Upper lobe of right lung (tissue), 1 donor: ENCODE measurements at regions not wholly inside any gene's neighbourhood (a gene's known extent, or its start where the extent isn't known, plus 50 kb on each side); places are given as distances from the start of the nearest gene placed in this dataset.

Source experiments
- ATAC-seq: fragments of 200-7000 bp; cut with Tn5 transposase; one replicate; pipeline ENCODE4 v1.9.1; 2020; ENCODE audit warnings: mild to moderate bottlenecking, moderate library complexity
- DNase-seq: peaks from one replicate; pipeline ENCODE4 v3.0.0-alpha.2; 2020
- H3K27ac ChIP-seq: fragments of 200-600 bp; one replicate; pipeline ENCODE4 v1.8.0; 2022
- H3K27me3 ChIP-seq: fragments of 200-600 bp; one replicate; pipeline ENCODE4 v1.8.0; 2022; ENCODE audit warnings: mild to moderate bottlenecking
- H3K36me3 ChIP-seq: fragments of 200-600 bp; one replicate; pipeline ENCODE4 v1.8.0; 2022
- H3K4me1 ChIP-seq: fragments of 200-600 bp; one replicate; pipeline ENCODE4 v1.8.0; 2022
- H3K4me3 ChIP-seq: fragments of 200-600 bp; one replicate; pipeline ENCODE4 v1.8.0; 2022; ENCODE audit warnings: mild to moderate bottlenecking
- H3K9me3 ChIP-seq: fragments of 200-600 bp; one replicate; pipeline ENCODE4 v1.8.0; 2022
- intact Hi-C: fragments of 100-400 bp; cut with DNase I; formaldehyde crosslinking; loops from one replicate; pipeline ENCODE4 v1.11.0; 2022
- TF ChIP-seq, protein P1 (sequence below): fragments of 200-600 bp; IDR thresholded peaks from one replicate; pipeline ENCODE4 v1.8.0; 2022; ENCODE audit warnings: antibody characterized with exemption
- donor health status: DM: no; HTN: yes; CAD: no; lungs with severe emphysema.

- H3K36me3 ChIP-seq = no peaks in the 10 kb centered on the region
- no peaks in the 10 kb centered on the region for H3K27me3 ChIP-seq
- no peak for ATAC-seq
- no peak overlapping the region for H3K4me3 ChIP-seq
- DNase-seq = no peak
- H3K4me1 ChIP-seq = no peaks in the 10 kb centered on the region
- no peaks in the 10 kb centered on the region for H3K9me3 ChIP-seq
- H3K27ac ChIP-seq = no peak overlapping the region
- intact Hi-C loops = no loop called here
- TF ChIP-seq, protein P1, sequence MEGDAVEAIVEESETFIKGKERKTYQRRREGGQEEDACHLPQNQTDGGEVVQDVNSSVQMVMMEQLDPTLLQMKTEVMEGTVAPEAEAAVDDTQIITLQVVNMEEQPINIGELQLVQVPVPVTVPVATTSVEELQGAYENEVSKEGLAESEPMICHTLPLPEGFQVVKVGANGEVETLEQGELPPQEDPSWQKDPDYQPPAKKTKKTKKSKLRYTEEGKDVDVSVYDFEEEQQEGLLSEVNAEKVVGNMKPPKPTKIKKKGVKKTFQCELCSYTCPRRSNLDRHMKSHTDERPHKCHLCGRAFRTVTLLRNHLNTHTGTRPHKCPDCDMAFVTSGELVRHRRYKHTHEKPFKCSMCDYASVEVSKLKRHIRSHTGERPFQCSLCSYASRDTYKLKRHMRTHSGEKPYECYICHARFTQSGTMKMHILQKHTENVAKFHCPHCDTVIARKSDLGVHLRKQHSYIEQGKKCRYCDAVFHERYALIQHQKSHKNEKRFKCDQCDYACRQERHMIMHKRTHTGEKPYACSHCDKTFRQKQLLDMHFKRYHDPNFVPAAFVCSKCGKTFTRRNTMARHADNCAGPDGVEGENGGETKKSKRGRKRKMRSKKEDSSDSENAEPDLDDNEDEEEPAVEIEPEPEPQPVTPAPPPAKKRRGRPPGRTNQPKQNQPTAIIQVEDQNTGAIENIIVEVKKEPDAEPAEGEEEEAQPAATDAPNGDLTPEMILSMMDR = no peak
Measured at GRCh38 chr20:40855269-40855668, 166.2 kb upstream of the MAFB start.

- Histone ChIP-seq H3K4me3 (no peak overlapping the region), H3K4me1 (no peaks in the 10 kb centered on the region), H3K36me3 (no peaks in the 10 kb centered on the region), H3K27me3 (no peaks in the 10 kb centered on the region), H3K27ac (no peak overlapping the region), H3K9me3 (no peaks in the 10 kb centered on the region)
- intact Hi-C loops = no loop called here
- ATAC-seq = no peak
- TF ChIP-seq, protein P1 = no peak
- no peak for DNase-seq
Measured at GRCh38 chr20:40856653-40857052, 167.6 kb upstream of the MAFB start.

DNA sequence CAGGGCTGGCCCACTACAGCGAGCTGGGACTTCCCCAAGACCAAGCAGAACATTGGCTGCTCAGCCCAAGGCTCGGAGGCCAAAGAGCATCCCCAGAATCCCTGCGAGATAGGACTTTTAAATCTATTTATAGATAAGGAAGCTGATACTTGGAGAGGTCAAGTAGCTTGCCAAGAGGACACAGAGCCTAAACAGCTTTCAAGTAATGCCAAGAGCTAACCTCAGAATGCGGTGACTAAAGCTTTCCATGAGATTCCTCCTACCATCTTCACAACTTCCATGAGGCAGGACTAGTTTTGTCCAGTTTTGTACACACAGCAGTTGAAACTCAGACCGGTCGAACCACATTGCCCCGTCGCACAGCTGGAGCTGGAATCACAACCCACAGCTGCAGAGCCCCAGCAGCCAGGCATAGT is 168.1 kb upstream of the TOP1 start:
- DNase-seq (no peak), ATAC-seq (no peak)
- Histone ChIP-seq H3K9me3 (no peaks in the 10 kb centered on the region), H3K27me3 (no peaks in the 10 kb centered on the region), H3K27ac (no peak overlapping the region), H3K4me3 (no peak overlapping the region), H3K4me1 (no peaks in the 10 kb centered on the region), H3K36me3 (no peaks in the 10 kb centered on the region)
- intact Hi-C loops = no loop called here
- TF ChIP-seq, protein P1 = no peak

DNA sequence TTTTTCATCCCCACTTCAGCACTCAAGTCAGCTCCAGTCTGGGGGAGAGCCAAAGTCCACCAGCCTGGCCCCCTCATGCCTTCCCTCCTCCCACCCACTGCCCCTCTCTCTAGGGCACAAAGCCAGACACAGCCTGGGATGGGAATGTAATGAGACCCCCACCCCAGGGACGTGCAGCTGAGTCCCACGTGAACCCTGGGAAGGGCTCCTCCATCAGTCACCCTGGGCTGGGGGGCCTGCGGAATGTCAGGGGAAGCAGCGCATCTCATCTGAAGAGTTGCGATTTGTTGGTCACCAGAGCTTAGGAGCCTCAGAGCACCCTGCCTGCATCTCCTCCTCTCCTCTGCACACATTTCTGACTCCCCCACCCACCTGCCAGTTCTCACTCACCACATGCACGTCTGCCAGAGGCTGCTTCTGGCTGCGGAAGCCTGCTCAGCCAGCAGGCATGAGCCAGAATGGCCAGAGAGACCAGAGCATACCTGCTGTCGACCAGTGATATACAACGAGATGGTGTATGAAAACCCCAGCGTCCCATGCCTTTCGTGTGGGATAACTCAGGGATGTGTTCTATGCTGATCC is 167.1 kb upstream of the TOP1 start:
- Histone ChIP-seq H3K27ac (no peak overlapping the region), H3K9me3 (no peaks in the 10 kb centered on the region), H3K36me3 (no peaks in the 10 kb centered on the region), H3K4me3 (no peak overlapping the region), H3K27me3 (no peaks in the 10 kb centered on the region), H3K4me1 (no peaks in the 10 kb centered on the region)
- TF ChIP-seq, protein P1 = no peak
- ATAC-seq (no peak), DNase-seq (no peak)
- intact Hi-C loops = no loop called here

DNA sequence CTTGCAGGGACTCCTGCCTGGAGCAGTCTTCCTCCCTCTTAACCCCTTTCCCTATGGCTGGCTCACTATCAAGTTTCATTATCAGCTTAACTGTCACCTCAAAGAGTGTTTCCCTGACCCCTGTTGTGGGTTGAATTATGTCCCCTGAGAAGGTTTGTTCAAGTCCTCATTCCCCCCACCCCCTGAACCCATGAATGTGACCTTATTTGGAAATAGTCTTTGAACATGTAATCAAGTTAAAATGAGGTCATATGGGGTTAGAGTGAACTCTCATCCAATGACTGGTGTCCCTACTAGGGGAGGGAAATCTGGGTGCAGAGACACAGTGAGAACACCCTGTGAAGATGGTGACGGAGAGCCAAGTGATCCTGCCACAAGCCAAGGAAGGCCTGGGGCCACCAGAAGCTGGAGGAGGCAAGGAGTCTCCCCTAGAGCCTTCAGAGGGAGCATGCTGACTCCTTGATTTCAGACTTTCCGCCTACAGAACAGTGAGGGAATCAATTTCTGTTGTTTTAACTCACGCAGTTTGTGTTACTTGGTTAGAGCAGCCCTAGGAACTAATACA is 165.2 kb upstream of the TOP1 start:
- H3K36me3 ChIP-seq = no peaks in the 10 kb centered on the region
- no peaks in the 10 kb centered on the region for H3K27me3 ChIP-seq
- no peak overlapping the region for H3K27ac ChIP-seq
- no peak overlapping the region for H3K4me3 ChIP-seq
- no peak for DNase-seq
- H3K9me3 ChIP-seq = no peaks in the 10 kb centered on the region
- H3K4me1 ChIP-seq = no peaks in the 10 kb centered on the region
- ATAC-seq = no peak
- TF ChIP-seq, protein P1 = no peak
- intact Hi-C loops = no loop called here

DNA sequence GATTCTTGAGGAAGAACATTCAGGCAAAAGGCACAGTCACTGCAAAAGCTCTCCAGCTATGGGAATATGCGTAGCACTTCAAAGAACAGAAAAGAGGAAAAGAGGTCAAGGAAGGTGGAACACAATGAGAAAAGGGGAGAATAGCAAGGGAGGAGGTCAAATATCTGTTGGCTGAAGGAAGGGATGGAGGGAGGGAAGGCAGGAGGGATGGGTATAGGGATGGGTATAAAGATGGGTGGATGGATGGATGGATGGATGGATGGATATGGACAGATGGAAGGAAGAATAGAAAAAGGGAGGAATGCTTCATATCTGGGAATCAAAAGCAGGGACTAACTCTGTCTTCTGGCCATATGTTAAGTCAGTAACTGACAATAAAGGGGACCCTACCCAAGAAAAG is 164.2 kb upstream of the TOP1 start:
- H3K9me3 ChIP-seq = no peaks in the 10 kb centered on the region
- intact Hi-C loops = no loop called here
- peaks cover 3% of the 10 kb centered on the region for H3K4me1 ChIP-seq
- DNase-seq (no peak), ATAC-seq (no peak)
- TF ChIP-seq, protein P1 = no peak
- no peak overlapping the region for H3K4me3 ChIP-seq
- H3K27me3 ChIP-seq = no peaks in the 10 kb centered on the region
- no peak overlapping the region for H3K27ac ChIP-seq
- H3K36me3 ChIP-seq = no peaks in the 10 kb centered on the region
